ENCODE measurements at regions not wholly inside any gene's neighbourhood (a gene's known extent, or its start where the extent isn't known, plus 50 kb on each side); places are given as distances from the start of the nearest gene placed in this dataset.

- in situ Hi-C loops (cut with HindIII; ENCODE audit: low sequenced_read_pairs): no loop called here
- no peak for DNase-seq (ENCODE audit: low spot score)
These were observed 271.3 kb downstream of the ABHD5 start for GRCh38 chr3:43962043-43962442.

DNA sequence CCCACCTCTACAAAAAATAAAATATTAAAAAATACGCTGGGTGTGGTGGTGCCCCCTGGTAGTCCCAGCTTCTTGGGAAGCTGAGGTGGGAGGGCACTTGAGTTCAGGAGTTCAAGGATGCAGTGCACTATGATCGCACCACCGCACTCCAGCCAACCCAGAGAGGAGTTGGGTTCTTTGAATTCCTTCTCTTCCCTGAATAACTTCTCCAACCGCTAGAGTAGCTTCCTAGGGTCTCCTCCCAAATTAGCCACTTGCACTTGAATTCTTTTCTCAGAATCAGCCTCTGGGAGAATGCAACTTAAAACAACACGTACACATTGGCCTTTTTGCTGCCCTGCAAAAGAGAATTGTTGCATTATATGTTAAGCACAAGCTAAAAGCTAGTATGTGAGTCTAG lies 272.5 kb downstream of the ABHD5 start:
- DNase-seq (ENCODE audit: low spot score): no peak
- in situ Hi-C loops (cut with HindIII; ENCODE audit: low sequenced_read_pairs): no loop called here

DNA sequence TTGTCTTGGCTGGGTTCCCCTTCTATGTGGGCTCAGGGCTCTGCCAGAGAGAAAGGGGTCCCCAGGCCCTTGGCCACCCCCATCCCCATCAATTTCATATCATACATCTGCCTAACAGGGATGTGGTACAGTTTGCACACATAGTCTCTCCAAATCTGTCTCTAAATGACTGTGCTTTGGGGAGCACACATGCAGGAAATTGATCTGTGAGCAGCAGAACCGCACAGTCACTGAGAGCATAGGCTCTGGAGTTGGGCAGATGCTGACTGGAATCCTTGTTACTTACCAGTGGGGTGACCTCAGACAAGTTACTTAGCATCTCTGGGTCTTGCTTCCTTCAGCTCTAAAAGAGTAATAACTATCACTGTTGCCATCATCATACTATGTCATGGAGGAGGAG lies 273.9 kb downstream of the ABHD5 start:
- in situ Hi-C loops (cut with HindIII; ENCODE audit: low sequenced_read_pairs): no loop called here
- no peak for DNase-seq (ENCODE audit: low spot score)

- in situ Hi-C loops (cut with HindIII; ENCODE audit: low sequenced_read_pairs): no loop called here
- DNase-seq (ENCODE audit: low spot score): no peak
These were observed 274.9 kb downstream of the ABHD5 start for GRCh38 chr3:43965656-43966055.

GRCh38 chr3:43966126-43966525 lies 275.4 kb downstream of the ABHD5 start:
- in situ Hi-C loops (cut with HindIII; ENCODE audit: low sequenced_read_pairs): no loop called here
- DNase-seq (ENCODE audit: low spot score): no peak

- in situ Hi-C loops (cut with HindIII; ENCODE audit: low sequenced_read_pairs): no loop called here
- no peak for DNase-seq (ENCODE audit: low spot score)
These were observed 275.2 kb upstream of the TOPAZ1 start for GRCh38 chr3:43966530-43966929.

DNA sequence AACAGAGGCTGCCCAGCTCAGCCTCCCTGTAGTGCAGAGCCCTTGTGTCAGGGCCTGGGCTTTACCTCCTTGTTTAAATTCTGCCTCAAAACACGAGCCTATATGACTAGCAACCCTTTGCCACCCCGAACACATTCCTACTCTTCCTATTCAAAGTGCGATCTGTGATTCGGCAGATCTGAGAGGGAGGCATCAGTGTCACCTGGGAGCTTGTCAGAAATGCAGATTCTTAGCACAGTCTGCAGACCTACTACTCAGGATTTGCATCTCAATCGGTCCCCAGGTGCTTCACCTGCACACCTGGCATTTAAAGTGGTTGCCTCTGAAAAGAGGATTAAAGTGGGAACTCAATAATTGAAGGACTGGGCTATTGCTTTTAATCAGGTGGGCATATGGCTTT lies 273.2 kb upstream of the TOPAZ1 start:
- in situ Hi-C loops (cut with HindIII; ENCODE audit: low sequenced_read_pairs): no loop called here
- DNase-seq (ENCODE audit: low spot score): no peak

- in situ Hi-C loops (cut with HindIII; ENCODE audit: low sequenced_read_pairs): no loop called here
- DNase-seq (ENCODE audit: low spot score): no peak
These were observed 271.7 kb upstream of the TOPAZ1 start for GRCh38 chr3:43969944-43970343.

GRCh38 chr3:43970351-43970750 lies 271.3 kb upstream of the TOPAZ1 start:
- in situ Hi-C loops (cut with HindIII; ENCODE audit: low sequenced_read_pairs): no loop called here
- no peak for DNase-seq (ENCODE audit: low spot score)

GRCh38 chr3:43970920-43971319 lies 270.8 kb upstream of the TOPAZ1 start:
- in situ Hi-C loops (cut with HindIII; ENCODE audit: low sequenced_read_pairs): no loop called here
- no peak for DNase-seq (ENCODE audit: low spot score)

DNA sequence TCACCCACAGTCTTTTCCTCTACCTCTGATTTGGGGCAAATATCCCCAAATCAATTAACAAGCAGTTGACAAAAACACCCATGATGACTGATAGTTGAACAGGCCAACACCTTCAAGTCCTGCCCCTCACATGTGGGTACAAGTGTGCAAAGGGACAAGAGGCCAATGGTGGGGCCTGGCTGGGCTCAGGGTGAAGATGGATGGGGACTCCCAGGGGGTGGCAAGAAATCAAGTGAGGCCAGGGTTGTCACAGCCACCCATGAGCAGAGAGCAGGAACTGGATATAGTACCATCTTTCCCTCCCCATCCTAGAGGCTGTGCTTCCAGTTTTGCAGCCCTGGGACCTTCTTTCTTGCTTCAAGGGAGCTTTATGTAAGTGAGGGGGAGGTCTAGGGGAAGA lies 270.2 kb upstream of the TOPAZ1 start:
- in situ Hi-C loops (cut with HindIII; ENCODE audit: low sequenced_read_pairs): no loop called here

DNA sequence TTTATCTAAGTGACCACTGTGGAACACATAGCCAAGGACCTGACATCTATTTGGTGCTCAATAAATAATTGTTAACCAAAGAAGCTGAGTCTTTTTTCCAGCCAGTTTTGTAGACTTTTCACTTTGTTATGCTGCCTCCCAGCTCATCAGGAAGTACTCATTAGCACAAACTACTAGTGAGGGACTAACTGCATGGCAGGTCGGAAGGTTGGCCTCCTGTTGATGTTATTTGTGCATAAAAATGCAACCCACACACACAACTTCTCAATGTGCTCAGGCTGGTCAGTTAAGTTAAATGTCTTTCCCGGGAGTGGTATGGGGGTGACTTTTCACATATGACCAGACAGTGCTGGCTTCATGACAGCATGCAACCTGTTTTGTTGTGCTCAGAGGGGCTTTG lies 263.0 kb upstream of the TOPAZ1 start:
- in situ Hi-C loops (cut with HindIII; ENCODE audit: low sequenced_read_pairs): no loop called here
- DNase-seq (ENCODE audit: low spot score): no peak

More for the DNA sequence above, 270.2 kb upstream of the TOPAZ1 start:
- DNase-seq (ENCODE audit: low spot score): no peak

DNA sequence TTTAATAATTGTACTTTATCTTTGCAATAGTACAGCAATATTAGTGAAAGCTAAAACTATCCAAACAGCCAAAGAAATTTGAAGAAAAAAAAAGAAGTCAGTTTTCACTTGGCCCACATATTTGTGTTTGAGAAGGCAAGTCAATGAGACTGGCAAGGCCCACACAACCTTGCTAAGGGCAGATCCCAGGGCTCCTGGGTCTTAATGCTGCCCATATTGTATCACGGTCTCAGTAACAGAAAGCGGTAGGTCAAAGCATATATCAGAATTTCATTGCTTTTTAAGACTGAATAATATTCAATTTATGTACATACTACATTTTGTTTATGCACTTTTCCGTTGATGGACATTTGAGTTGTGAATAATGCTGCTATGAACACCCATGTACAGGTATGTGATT lies 262.0 kb upstream of the TOPAZ1 start:
- in situ Hi-C loops (cut with HindIII; ENCODE audit: low sequenced_read_pairs): no loop called here
- DNase-seq (ENCODE audit: low spot score): no peak

DNA sequence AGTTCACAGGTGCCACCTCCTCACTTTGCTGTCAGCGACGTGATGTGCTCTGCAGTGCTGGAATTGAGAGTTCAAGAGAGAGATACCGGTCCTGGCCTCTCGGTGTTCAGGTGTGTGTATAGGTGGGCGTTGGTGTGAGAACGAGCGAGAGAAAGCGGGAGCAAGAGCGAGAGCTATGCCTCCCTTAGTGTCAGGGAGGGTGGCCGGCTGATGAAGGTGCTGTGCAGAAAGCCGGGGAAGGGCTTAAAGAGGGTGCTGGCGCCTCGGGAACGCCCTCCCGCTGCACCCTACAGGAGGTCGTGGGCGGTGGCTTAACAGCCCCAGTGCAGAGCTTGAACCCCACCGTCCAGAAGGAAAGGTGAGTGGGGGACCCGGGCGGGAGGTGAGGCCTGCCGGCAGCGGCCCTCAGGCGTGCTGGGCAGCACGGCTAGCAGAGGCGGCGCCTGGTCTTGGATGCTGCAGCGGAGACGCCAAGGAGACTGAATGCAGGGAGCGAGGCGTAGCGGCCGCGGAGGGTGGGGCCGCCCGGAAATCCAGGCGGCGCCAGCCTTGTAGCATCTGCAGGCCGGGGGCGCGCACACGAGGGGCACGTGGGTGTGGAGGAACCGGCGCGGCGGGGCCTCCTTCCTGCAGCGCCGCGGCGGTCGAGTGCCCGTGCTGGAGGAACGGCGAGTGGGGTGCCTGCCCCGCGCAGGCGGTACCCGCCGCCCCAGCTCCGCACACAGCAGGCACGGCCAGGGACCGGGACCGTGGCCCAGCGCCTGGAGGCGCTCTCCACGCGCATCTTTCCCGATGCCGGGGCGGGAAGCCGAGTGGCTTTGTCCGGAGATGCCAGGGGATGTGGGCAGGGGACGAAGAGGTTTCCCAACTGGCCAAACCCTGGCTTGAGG lies 246.8 kb upstream of the TOPAZ1 start:
- no peak for DNase-seq (ENCODE audit: low spot score)
- in situ Hi-C loops (cut with HindIII; ENCODE audit: low sequenced_read_pairs): no loop called here

DNA sequence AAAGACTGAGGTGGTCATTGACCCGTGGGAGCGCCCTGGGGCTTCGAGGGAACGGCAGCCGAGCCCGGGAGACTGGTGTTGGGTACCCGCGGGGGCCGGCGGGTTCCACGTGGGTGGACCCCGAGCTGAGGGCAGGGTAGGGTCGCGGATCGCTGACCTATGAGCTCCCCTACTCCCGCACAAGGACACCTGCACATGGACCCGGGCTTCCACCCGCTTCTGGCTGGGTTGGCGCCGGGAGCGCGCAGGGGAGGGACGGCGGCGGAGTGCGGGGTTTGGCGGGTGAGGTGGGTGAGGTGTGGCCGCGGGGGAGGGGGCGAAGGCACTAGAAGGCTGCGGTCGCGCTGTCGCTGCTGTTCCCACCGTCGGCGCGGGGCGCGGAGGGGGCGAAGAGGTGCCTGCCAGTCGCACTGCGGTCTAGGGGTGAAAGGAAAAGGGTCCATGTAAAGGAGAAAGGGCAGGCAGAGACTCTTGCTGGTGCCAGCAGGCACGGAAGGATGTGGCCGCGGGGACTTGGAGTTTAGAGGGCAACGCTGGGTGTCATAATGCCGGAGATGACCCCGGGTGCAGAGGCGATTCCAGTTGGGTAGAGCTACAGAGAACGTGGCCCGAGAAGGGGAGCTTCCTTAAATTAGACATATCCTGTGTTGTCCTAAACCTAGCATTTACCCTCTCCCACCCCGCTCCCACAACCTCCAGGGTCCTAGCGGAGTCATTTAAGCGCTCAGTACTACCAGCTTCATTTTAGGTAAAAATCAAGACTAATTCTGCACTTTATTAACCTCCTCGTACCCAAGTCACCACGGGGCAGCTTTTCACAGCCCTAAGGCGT lies 245.9 kb upstream of the TOPAZ1 start:
- in situ Hi-C loops (cut with HindIII; ENCODE audit: low sequenced_read_pairs): no loop called here
- no peak for DNase-seq (ENCODE audit: low spot score)

- peak; percentile 13 for DNase-seq (ENCODE audit: low spot score)
- in situ Hi-C loops (cut with HindIII; ENCODE audit: low sequenced_read_pairs): no loop called here
These were observed 245.0 kb upstream of the TOPAZ1 start for GRCh38 chr3:43996379-43997301.

DNA sequence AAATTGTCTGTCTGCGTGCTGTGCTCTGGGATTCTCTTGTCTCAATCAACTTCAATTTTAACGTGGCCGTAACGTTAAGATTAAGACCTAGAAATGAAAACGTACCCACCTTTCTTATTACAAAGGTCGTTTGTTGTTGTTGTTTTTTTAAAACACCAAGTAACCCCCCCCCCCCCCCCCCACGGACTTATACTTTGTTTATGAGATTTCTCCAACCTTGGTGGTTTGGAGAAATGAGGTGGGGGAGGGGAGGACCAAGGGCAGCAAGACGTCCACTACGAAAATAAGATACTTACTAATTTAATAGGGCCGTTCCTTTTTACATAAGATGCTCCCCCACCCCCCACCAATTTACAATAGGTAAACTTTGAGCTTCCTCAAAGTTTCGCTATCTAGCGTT lies 244.4 kb upstream of the TOPAZ1 start:
- in situ Hi-C loops (cut with HindIII; ENCODE audit: low sequenced_read_pairs): no loop called here
- DNase-seq (ENCODE audit: low spot score): no peak

GRCh38 chr3:43997788-43998369 lies 243.8 kb upstream of the TOPAZ1 start:
- DNase-seq (ENCODE audit: low spot score): no peak
- in situ Hi-C loops (cut with HindIII; ENCODE audit: low sequenced_read_pairs): no loop called here

- DNase-seq (ENCODE audit: low spot score): no peak
- in situ Hi-C loops (cut with HindIII; ENCODE audit: low sequenced_read_pairs): no loop called here
These were observed 243.3 kb upstream of the TOPAZ1 start for GRCh38 chr3:43998370-43998835.
